ENCODE measurements at regions not wholly inside any gene's neighbourhood (a gene's known extent, or its start where the extent isn't known, plus 50 kb on each side); places are given as distances from the start of the nearest gene placed in this dataset.
"Not testable (repeated sequence)": the region's sequence is repeated elsewhere in the genome, so short reads cannot be mapped to it uniquely, and the experiment has no call there.

DNA sequence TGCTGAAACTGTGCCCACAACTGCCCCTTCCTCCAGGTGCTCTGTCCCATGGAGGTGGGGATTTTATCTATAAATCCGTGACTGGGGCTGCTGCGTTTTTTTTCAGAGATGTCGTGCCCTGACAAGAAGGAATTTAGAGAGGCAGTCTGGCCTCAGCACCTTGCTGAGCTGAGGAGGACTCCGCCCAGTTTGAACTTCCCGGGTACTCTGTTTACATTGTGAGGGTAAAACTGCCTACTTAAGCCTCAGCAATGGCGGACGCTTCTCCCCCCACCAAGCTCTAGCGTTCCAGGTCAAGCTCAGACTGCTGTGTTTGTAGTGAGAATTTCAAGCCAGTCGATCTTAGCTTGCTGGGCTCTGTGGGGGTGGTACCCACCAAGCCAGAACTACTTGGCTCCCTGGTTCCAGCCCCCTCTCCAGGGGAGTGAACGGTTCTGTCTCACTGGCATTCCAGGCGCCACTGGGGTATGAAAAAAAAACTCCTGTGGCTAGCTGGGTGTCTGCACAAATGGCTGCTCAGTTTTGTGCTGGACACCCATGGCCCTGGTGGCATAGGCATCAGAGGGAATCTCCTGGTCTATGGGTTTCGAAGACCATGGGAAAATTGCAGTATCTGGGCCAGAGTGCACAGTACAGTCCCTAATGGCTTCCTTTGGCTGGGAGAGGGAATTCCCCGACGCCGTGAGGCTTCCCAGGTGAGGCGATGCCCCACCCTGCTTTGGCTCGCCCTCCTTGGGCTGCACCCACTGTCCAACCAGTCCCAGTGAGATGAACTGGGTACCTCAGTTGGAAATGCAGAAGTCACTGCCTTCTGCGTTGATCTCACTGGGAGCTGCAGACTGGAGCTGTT, 68.5 kb upstream of the SGO1 start:
- no peak for DNase-seq (ENCODE audit: low spot score)

DNA sequence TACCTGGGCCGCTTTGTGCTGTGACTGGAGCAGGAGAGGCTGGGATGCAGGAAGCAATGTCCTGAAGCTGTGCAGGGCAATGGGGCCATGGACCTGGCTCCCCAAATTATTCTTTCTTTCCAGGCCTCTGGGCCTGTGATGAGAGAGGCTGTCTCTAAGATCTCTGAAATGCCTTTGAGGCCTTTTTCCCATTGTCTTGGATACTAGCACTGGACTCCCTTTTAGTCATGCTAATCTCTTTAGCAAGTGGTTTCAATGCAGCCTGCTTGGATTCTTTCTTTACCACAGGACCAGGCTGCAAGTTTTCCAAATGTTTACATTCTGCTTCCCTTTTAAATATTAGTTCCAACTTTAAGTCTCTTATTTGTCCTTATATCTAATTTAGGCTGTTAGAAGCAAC, 64.8 kb upstream of the SGO1 start:
- no peak for DNase-seq (ENCODE audit: low spot score)

DNA sequence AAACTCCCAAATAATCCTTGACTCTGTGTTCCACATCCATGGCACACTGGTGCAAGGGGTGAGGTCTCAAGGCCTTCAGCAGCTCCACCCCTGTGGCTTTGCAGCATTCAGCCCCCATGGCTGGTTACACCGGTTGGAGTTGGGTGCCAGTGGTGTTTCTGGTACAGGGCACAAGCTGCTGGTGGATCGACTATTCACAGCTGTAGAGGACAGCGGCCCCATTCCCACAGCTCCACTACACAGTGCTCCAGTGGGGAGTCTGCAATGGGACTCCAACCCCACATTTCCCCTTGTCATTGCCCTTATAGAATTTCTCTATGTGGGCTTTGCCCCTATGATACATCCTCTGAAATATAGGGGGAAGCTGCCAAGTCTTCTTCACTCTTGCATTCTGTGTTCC, 64.3 kb upstream of the SGO1 start:
- DNase-seq (ENCODE audit: low spot score) = no peak

DNA sequence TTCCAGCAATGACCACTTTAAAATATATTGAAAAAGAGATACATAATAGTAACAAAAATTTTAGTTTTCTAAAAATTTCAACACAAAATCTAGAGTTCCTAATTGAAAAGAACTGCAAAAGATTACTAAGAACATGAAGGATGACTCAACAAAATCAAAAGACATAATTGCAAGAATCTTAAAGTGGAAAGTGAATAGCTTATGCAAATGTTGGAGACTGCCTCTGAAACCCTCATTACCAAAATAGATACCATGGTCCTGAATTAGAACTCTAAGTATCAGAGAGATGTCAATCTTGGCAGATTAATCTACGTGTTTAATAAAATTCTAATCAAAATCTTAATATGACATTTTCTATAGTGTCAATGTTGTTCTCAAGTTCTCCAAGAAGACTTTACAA, 60.7 kb upstream of the SGO1 start:
- DNase-seq (ENCODE audit: low spot score) = no peak

DNA sequence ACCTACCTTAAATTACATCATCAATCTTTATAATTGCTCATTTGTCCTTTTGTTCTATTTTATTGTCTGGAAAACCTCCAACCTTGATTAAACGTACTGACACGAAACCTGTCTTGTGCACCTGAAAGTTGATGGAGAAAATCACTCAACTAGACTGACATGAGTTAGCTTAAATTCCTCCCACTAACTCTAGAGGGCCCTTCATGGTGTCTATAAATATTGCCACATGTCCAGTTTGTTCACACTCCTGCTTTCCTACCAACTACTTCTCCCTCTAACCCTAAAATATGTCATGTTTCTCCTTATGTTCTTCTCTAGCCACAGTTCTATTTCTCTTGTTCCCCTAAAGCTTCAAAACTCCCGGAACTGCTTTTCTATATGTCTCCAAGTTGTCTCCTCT, 59.8 kb upstream of the SGO1 start:
- no peak for DNase-seq (ENCODE audit: low spot score)

DNA sequence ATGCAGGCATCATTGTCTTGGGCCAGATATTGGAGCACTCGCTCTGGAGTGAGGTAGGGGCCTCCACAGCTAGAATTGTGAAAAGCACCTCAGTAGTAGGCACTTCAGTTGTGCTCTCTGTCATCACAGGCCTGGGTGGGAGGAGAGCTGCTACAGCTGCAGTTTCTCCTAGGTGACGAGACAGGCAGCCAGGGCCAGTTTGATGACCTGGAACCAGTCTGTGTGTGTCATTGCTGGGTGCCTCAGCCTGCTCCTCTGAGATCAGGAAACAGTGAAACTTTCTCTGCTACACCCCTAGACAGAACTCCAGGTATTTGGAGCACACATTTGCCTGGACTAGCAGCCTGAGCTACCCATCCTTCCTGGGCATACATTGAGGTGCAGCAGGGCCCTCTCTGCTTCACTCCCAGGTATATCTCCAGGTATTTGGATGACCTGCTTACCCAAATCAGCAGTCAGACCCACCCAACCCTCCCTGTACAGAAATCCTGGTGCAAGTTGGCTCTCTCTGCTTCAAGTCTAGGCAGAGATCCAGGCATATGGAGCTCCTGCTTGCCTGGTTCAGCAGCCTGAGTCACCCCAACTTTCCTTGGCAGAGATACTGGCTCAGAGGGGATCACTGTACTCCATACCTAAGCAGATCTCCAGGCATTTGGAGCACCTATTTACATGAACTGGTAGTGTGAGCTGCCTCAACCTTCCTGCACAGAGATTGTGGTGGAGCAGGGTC, 54.3 kb upstream of the SGO1 start:
- DNase-seq (ENCODE audit: low spot score) = no peak

DNA sequence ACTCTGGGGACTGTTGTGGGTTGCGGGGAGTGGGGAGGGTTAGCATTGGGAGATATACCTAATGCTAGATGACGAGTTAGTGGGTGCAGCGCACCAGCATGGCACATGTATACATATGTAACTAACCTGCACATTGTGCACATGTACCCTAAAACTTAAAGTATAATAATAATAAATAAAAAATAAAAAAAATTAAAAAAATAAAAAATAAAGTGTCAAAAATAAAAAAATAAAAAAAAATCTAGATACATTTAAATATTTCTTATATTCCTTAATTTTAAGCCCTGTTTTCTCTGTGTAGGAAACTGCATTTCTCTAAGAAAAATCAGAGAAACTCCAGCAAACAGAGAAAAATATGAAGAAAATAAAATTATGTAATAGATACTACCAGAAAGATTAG, 52.2 kb upstream of the SGO1 start:
- not testable (repeated sequence) for DNase-seq (ENCODE audit: low spot score)

DNA sequence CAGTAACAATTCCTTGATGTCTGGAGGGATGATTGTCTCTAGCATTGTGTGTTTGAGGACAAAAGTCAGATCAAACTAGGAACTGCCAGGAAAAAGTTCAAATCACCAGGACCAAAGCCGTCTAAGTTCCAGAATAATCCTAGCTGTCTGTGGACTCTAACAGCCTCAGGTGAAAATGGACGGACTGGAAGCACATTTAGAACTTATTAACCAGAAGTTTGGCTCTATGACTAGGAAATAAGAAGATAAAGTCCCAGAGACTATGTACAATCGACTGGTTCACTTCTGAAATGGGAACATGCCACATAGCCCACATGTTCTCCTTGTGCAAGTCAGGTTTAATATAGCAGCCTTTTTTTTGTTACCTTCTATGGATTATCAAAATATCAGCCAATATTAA, 50.6 kb upstream of the SGO1 start:
- no peak for DNase-seq (ENCODE audit: low spot score)
